Esophagus muscularis mucosa (tissue), 3 donors: ENCODE measurements at regions not wholly inside any gene's neighbourhood (a gene's known extent, or its start where the extent isn't known, plus 50 kb on each side); places are given as distances from the start of the nearest gene placed in this dataset.

Experiments
- POLR2A ChIP-seq: fragments of 450-650 bp; IDR thresholded peaks from one replicate; pipeline ENCODE4 v1.6.1; 2017; ENCODE audit warnings: antibody characterized with exemption, moderate library complexity, mild to moderate bottlenecking, low read depth
- TF ChIP-seq, protein P1 (sequence below), 3 experiments: fragments of 200-600 bp in 2 of 3; fragments of 450-650 bp in 1 of 3; sonication (generic) in 2 of 3; IDR thresholded peaks; one replicate each; pipeline ENCODE4 v1.5.1; 2017 to 2019; ENCODE audit warnings: antibody characterized with exemption in 3 of 3, mild to moderate bottlenecking in 2 of 3, moderate library complexity in 1 of 3

DNA sequence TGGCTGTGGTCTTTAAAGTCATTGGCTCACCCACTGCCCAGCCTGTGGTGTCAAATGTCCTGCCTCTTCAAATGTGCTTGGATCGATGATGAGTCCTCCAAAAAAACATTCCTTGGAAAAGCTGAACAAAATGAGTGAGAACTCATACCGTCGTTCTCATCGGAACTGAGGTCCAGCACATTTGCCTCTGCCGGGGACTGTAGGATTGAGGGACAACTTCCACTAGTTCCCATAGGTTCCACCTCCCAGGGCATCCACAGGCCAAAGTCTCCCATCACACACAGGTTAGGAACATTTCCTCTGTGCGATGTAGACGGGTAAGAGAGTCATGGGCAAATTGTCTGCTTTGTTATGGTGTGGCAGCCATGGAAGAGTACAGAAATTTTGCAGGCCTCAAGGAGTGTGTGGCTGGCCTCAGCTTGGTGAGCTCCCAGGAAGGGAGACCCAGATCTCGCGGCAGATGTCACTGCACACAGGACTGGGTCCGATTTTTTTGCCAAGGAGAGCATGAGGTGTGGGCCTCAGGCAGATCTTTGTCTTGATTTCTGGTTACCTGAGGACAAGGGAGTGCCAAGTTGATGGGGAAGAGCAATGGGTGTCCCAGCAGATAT, 115.7 kb downstream of the SNRPN start:
- TF ChIP-seq, protein P1, sequence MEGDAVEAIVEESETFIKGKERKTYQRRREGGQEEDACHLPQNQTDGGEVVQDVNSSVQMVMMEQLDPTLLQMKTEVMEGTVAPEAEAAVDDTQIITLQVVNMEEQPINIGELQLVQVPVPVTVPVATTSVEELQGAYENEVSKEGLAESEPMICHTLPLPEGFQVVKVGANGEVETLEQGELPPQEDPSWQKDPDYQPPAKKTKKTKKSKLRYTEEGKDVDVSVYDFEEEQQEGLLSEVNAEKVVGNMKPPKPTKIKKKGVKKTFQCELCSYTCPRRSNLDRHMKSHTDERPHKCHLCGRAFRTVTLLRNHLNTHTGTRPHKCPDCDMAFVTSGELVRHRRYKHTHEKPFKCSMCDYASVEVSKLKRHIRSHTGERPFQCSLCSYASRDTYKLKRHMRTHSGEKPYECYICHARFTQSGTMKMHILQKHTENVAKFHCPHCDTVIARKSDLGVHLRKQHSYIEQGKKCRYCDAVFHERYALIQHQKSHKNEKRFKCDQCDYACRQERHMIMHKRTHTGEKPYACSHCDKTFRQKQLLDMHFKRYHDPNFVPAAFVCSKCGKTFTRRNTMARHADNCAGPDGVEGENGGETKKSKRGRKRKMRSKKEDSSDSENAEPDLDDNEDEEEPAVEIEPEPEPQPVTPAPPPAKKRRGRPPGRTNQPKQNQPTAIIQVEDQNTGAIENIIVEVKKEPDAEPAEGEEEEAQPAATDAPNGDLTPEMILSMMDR (IDR thresholded peaks at IDR 0.05), result no peak
- no peak for TF ChIP-seq POLR2A
